IPS-20b (cell line): ENCODE measurements at regions not wholly inside any gene's neighbourhood (a gene's known extent, or its start where the extent isn't known, plus 50 kb on each side); places are given as distances from the start of the nearest gene placed in this dataset.

Experiments
- H3K27ac ChIP-seq: one replicate; pipeline ENCODE4 v1.5.1; 2013; ENCODE audit warnings: low read length
- H3K27me3 ChIP-seq: 2 replicates; pipeline ENCODE4 v1.6.1; 2013; ENCODE audit warnings: mild to moderate bottlenecking, low read length, inconsistent platforms; ENCODE audit not compliant: insufficient read depth
- H3K36me3 ChIP-seq: 2 replicates; pipeline ENCODE4 v1.6.1; 2013; ENCODE audit warnings: low read depth, mild to moderate bottlenecking, inconsistent platforms, low read length, moderate library complexity; ENCODE audit not compliant: insufficient read depth
- H3K4me1 ChIP-seq: 2 replicates; pipeline ENCODE4 v1.6.1; 2013; ENCODE audit warnings: mild to moderate bottlenecking, control low read depth, inconsistent platforms, low read length, moderate library complexity; ENCODE audit not compliant: insufficient read depth
- H3K4me3 ChIP-seq: 2 replicates; pipeline ENCODE4 v1.5.1; 2013; ENCODE audit warnings: mild to moderate bottlenecking, low read length, inconsistent platforms
- H3K9ac ChIP-seq: 2 replicates; pipeline ENCODE4 v1.6.1; 2013; ENCODE audit warnings: low read depth, mild to moderate bottlenecking, inconsistent platforms, low read length, moderate library complexity
- H3K9me3 ChIP-seq: 2 replicates; pipeline ENCODE4 v1.6.1; 2013; ENCODE audit warnings: mild to moderate bottlenecking, low read depth, low read length, inconsistent platforms; ENCODE audit not compliant: insufficient read depth

GRCh38 chr12:14272956-14273912, 92.2 kb upstream of the ATF7IP start:
- no peaks in the 10 kb centered on the region; the same call in 1 of the 2 replicates for H3K27me3 ChIP-seq

GRCh38 chr12:14273913-14274311, 91.6 kb upstream of the ATF7IP start:
- Histone ChIP-seq H3K36me3 (no peaks in the 10 kb centered on the region), H3K4me3 (no peak overlapping the region), H3K9me3 (no peaks in the 10 kb centered on the region; the same call in 1 of the 2 replicates), H3K4me1 (no peaks in the 10 kb centered on the region), H3K27ac (no peak overlapping the region), H3K27me3 (no peaks in the 10 kb centered on the region; the same call in 1 of the 2 replicates), H3K9ac (no peak overlapping the region)

More at GRCh38 chr12:14272956-14273912, 92.2 kb upstream of the ATF7IP start:
- Histone ChIP-seq H3K27ac (no peak overlapping the region), H3K9me3 (no peaks in the 10 kb centered on the region; the same call in 1 of the 2 replicates), H3K36me3 (no peaks in the 10 kb centered on the region), H3K9ac (no peak overlapping the region), H3K4me1 (0 out of 2 replicates have a peak, but pooled peaks cover 3% of the 10 kb centered on the region), H3K4me3 (no peak overlapping the region)

- H3K36me3 ChIP-seq, result no peaks in the 10 kb centered on the region
- H3K27me3 ChIP-seq, result peaks cover 7% of the 10 kb centered on the region; the same call in 1 of the 2 replicates
- H3K4me1 ChIP-seq, result no peaks in the 10 kb centered on the region
- no peak overlapping the region for H3K27ac ChIP-seq
- H3K4me3 ChIP-seq, result no peak overlapping the region
- no peaks in the 10 kb centered on the region; the same call in 1 of the 2 replicates for H3K9me3 ChIP-seq
- no peak overlapping the region for H3K9ac ChIP-seq
These were observed 90.4 kb upstream of the ATF7IP start for GRCh38 chr12:14275111-14275510.

GRCh38 chr12:14275886-14276285, 89.6 kb upstream of the ATF7IP start:
- no peaks in the 10 kb centered on the region for H3K4me1 ChIP-seq
- H3K36me3 ChIP-seq, result no peaks in the 10 kb centered on the region
- H3K4me3 ChIP-seq, result no peak overlapping the region
- H3K27ac ChIP-seq, result no peak overlapping the region
- peaks cover 14% of the 10 kb centered on the region; the same call in 1 of the 2 replicates for H3K27me3 ChIP-seq
- no peaks in the 10 kb centered on the region; the same call in 1 of the 2 replicates for H3K9me3 ChIP-seq
- H3K9ac ChIP-seq, result no peak overlapping the region

- no peak overlapping the region for H3K4me3 ChIP-seq
- no peaks in the 10 kb centered on the region for H3K36me3 ChIP-seq
- H3K4me1 ChIP-seq, result peaks cover 6% of the 10 kb centered on the region; the same call in 1 of the 2 replicates
- no peak overlapping the region for H3K9ac ChIP-seq
- peaks cover 40% of the 10 kb centered on the region; the same call in 1 of the 2 replicates for H3K27me3 ChIP-seq
- H3K9me3 ChIP-seq, result no peaks in the 10 kb centered on the region
- H3K27ac ChIP-seq, result no peak overlapping the region
These were observed 87.1 kb upstream of the ATF7IP start for GRCh38 chr12:14278294-14278953.

- H3K36me3 ChIP-seq, result no peaks in the 10 kb centered on the region
- peaks cover 53% of the 10 kb centered on the region; the same call in 1 of the 2 replicates for H3K27me3 ChIP-seq
- peaks cover 17% of the 10 kb centered on the region; the same call in 1 of the 2 replicates for H3K4me1 ChIP-seq
- no peak overlapping the region for H3K9ac ChIP-seq
- H3K4me3 ChIP-seq, result no peak overlapping the region
- no peaks in the 10 kb centered on the region for H3K9me3 ChIP-seq
- H3K27ac ChIP-seq, result no peak overlapping the region
These were observed 85.6 kb upstream of the ATF7IP start for GRCh38 chr12:14279845-14280244.

- Histone ChIP-seq H3K27me3 (peaks cover 64% of the 10 kb centered on the region; the same call in 1 of the 2 replicates), H3K9me3 (no peaks in the 10 kb centered on the region; the same call in 1 of the 2 replicates), H3K4me3 (no peak overlapping the region), H3K4me1 (peaks cover 17% of the 10 kb centered on the region; the same call in 1 of the 2 replicates), H3K9ac (no peak overlapping the region), H3K36me3 (no peaks in the 10 kb centered on the region), H3K27ac (no peak overlapping the region)
These were observed 84.6 kb upstream of the ATF7IP start for GRCh38 chr12:14280921-14281320.

GRCh38 chr12:14281539-14281938, 83.9 kb upstream of the ATF7IP start:
- peaks cover 17% of the 10 kb centered on the region; the same call in 1 of the 2 replicates for H3K4me1 ChIP-seq
- no peak overlapping the region for H3K9ac ChIP-seq
- no peaks in the 10 kb centered on the region; the same call in 1 of the 2 replicates for H3K9me3 ChIP-seq
- no peak overlapping the region for H3K4me3 ChIP-seq
- H3K27me3 ChIP-seq, result peaks cover 70% of the 10 kb centered on the region; the same call in 1 of the 2 replicates
- no peaks in the 10 kb centered on the region for H3K36me3 ChIP-seq
- H3K27ac ChIP-seq, result no peak overlapping the region

GRCh38 chr12:14283489-14284144, 81.9 kb upstream of the ATF7IP start:
- Histone ChIP-seq H3K36me3 (no peaks in the 10 kb centered on the region), H3K27me3 (peaks cover 79% of the 10 kb centered on the region; the same call in 1 of the 2 replicates), H3K27ac (no peak overlapping the region), H3K4me1 (peaks cover 17% of the 10 kb centered on the region; the same call in 1 of the 2 replicates), H3K9ac (no peak overlapping the region; the same call in 1 of the 2 replicates), H3K9me3 (peaks cover 1% of the 10 kb centered on the region; the same call in 1 of the 2 replicates), H3K4me3 (peak overlapping the region; percentile 29)

- H3K36me3 ChIP-seq, result no peaks in the 10 kb centered on the region
- no peak overlapping the region; the same call in 1 of the 2 replicates for H3K9ac ChIP-seq
- peaks cover 8% of the 10 kb centered on the region for H3K9me3 ChIP-seq
- peak overlapping the region; percentile 29; the same call in 1 of the 2 replicates for H3K4me3 ChIP-seq
- H3K4me1 ChIP-seq, result peaks cover 17% of the 10 kb centered on the region; the same call in 1 of the 2 replicates
- no peak overlapping the region for H3K27ac ChIP-seq
- peaks cover 79% of the 10 kb centered on the region; the same call in 1 of the 2 replicates for H3K27me3 ChIP-seq
These were observed 81.2 kb upstream of the ATF7IP start for GRCh38 chr12:14284184-14284722.
